Dedifferentiated amniotic fluid mesenchymal stem cell (primary cell): ENCODE measurements at regions not wholly inside any gene's neighbourhood (a gene's known extent, or its start where the extent isn't known, plus 50 kb on each side); places are given as distances from the start of the nearest gene placed in this dataset.
"Not testable (repeated sequence)": the region's sequence is repeated elsewhere in the genome, so short reads cannot be mapped to it uniquely, and the experiment has no call there.

ENCODE experiments used
- DNase-seq: peaks from one replicate; pipeline ENCODE4 v3.0.0-alpha.2; 2016; ENCODE audit errors: extremely low spot score

GRCh38 chr14:71430678-71431376 is 501.4 kb upstream of the RGS6 start:
- no peak for DNase-seq

DNA sequence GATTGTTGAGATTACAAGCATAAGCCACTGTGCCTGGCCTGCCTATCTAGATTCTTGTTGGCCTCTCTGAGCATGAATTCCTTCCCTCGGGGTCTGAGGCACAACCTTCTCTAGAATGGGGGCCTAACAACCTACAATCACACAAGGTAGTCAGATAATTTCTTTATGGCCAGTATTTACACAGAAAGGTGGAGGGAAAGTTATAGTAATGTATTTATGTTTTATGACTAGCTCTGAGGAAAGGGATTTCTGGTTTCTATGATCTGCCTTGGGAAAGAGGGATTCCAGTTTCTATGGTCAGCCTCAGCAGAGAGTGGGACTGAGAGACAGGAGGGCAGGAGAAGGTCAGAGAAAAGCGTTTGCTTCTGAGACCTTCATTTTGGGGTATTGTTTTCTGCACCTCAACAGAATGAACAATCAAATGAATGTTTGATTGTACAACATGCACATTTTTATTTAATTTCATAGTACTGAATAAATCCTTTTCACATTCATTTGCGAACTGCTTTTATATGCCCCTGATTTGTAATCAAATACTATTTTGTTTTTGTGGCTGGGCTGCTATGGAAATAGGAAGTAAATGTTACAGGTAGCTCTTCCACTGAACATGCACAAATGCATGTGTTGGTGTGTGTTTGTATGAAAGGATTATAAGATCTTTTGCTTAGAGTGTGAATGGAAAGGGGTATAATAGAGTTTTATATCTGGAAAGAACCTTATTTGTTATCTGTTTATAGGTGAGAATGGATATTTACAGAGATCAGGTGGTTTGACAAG is 499.7 kb upstream of the RGS6 start:
- no peak for DNase-seq

DNA sequence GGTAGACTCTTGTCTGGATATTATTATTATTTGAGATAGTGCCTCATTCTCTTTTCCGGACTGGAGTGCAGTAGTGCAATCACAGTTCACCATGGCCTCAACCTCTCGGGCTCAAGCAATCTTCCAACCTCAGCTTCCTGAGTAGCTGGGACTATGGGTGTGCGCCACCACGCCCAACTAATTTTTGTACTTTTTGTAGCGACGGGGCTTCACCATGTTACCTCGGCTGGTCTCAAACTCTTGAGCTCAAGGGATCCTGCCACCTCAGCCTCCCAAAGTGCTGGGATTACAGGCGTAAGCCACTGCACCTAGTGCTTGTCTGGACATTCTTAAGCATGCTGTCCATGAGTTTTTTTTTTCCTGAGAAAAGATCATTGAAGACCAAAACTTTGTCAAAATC is 498.9 kb upstream of the RGS6 start:
- no peak for DNase-seq

DNA sequence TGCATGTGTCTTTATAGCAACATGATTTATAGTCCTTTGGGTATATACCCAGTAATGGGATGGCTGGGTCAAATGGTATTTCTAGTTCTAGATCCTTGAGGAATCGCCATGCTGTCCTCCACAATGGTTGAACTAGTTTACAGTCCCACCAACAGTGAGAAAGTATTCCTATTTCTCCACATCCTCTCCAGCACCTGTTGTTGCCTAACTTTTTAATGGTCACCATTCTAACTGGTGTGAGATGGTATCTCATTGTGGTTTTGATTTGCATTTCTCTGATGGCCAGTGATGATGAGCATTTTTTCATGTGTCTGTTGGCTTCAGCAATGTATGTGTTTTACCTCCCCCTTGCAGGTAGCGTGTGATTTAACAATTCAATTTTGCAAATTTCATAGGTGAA is 496.6 kb upstream of the RGS6 start:
- DNase-seq, result not testable (repeated sequence)

DNA sequence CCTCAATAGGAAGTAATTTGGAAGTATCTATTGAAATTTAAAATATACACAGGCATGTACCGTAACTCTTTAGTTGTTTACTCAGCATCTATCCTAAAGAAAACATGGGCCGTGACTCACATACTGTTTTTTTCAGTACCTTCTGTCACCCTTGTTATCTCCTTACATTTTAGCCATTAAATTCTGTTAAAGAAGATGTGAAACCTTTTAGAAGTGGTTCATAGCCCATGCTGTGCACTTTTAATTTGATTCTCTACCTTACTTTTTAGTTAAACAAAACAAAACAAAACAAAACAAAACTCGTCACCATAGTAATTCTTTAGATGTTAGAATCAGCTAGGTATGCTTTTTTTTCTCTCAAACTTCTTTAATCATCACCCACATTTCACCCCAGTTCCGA is 494.4 kb upstream of the RGS6 start:
- DNase-seq, result no peak

GRCh38 chr14:71438684-71439083 is 493.5 kb upstream of the RGS6 start:
- DNase-seq, result no peak

- DNase-seq, result no peak
These were observed 491.1 kb upstream of the RGS6 start for GRCh38 chr14:71441126-71441525.

- no peak for DNase-seq
These were observed 488.0 kb upstream of the RGS6 start for GRCh38 chr14:71444030-71444822.

GRCh38 chr14:71448431-71449315 is 483.6 kb upstream of the RGS6 start:
- DNase-seq, result no peak

DNA sequence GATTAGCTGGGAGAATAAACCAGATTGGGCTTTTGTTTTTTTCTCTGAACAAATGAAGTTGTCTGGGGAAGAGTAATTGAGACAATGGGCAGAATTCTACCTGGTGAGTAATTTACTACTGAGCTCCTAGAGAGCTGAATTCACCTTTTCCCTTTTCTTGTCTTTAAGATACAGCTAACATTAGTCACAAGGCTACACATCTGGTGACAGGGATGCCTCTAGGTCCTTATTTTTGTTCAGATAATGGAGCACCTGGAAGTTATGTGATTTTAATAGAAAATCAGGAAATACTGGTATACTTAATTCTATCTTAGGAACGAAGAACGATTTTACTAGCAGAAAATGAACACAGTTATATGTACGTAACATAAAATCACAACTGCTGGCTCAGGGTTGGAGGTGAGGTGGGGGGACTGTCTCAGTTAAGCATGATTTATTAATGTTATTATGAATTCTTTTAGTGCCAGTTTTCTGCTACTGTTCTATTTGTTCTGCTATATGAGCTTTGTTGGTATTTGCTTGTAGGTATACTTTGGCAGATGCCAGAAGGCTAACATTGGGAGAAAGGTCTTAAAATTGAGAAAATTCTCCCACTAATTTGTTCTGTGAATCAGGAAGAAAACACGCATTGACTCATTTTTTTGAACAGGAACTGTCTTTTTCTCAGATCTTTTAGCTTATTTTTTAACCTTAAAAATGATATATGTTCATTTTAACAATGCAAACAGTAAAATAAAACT is 482.7 kb upstream of the RGS6 start:
- DNase-seq, result no peak

- no peak for DNase-seq
These were observed 480.7 kb upstream of the RGS6 start for GRCh38 chr14:71451501-71451900.

DNA sequence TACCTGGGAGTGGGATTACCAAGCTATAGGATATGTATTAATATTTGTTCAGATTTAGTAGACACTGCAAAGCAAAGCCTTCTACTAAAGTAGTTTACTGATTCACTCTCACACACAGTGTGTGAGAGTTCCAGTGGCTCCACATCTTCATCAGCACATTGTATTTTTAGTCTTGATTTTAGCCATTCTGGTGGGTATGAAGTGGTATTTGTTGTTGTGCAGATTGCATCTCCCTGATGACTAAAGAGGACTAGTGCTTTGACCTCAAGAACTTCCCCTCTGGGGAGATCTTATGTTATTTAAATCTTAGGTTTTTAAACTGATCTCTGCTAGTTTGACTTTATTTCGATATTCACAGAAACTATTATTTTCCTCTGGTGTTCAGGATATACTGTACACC is 479.7 kb upstream of the RGS6 start:
- DNase-seq, result no peak

DNA sequence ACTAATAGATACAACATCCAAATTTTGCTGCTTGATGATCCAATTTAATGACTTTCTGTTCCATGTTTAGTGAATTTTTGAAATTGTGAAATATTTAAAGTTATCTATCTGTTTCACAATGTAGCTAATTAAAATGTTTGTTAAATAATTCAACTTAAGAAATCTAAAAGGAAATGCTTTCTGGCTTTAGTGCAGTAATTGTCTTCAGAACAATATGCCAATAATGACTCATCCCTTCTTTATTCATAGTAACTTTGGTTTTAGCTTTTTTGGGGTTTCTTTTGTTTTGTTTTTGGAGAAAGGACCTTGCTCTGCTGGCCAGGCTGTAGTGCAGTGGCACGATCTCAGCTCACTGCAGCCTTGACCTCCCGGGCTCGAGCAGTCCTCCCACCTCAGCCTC is 479.2 kb upstream of the RGS6 start:
- no peak for DNase-seq

DNA sequence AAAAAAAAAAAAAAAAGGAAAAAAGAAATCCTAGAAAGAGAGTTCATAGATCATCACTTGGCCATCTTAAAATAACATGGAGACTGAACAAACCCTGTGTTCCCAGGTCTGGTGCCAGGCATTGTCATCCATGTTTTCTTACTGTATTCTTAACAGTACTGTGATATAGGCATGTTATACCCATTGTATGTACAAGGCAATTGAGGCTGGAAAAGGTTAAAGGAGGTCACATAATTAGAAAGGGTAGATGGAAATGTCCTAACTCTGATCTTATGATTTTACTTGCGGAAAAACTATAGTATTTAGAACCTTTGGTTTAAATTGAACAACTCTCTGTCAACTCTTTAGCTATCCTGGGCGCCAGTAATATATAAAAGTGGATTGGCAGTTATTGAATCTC is 478.2 kb upstream of the RGS6 start:
- no peak for DNase-seq

DNA sequence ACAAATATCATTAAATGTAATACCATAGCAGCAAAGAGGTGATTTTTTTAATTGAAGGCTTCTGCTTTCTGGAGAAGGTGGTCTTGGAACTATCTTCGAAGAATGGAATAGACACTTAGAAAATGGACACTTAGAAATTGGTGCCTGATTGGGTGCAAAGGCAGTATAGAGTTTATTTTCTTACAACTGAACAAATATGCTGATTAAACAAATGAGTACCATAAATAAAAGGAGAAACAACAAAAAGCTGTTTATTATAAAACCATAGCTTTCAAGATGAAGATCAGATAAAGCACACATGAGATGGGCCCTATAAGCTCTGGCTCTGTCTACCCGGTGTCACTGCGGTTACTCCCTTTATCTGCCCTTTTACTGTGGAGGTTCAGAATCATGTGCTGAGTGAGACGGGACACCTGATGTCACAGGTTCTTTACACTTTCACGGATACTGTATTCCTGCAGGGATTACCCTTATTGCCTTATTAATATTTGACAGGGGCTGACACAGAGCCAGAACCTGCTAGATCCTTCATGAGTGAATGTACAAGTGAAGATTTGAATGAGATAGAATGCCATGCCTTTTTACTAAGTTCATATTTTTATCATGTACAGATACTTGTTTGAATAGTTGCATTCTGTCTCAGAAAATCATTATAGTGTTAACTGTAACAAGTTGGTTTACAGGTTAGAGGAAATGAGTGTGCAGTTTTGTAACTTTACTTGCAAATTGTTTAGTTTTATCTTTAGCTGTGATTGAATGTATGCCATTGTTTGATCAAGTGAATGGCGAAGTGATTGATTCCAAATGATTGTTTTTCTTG is 477.5 kb upstream of the RGS6 start:
- DNase-seq, result no peak

DNA sequence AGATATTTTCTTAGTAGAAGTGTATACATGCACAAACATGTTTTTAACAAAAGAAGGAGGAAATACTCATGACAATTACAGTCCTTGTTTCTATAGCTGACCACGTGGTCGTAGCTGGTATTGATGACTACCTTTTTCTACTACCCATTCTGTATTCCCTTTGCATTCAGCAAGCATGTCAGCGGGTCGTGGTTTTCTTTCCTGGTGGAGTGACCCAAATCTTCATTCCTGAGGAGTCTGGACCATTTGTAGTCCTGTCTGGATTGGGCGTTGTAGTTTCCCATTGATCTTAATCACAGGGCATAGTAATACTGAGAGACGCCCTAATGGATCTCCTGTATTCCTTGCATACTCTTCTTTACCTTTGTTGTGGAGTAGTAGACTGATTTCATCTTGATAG is 472.1 kb upstream of the RGS6 start:
- no peak for DNase-seq

DNA sequence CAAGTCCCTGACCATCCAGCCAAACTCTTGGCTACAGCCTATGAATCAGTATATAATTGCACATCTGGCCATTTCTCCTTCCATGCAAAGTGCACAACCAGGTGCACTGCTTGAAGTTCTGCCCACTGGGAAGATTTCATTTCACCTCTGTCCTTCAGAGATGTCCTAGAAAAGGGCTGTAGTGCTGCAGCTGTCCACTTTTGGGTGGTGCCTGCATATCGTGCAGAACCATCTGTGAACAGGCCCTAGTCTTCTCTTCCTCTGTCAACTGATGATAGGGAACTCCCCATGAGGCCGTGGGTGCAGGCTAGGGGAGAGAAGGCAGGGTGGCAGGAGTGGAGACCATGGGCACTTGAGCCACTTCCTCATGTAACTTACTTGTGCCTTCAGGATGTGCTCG is 470.6 kb upstream of the RGS6 start:
- DNase-seq, result not testable (repeated sequence)

GRCh38 chr14:71463807-71464206 is 468.4 kb upstream of the RGS6 start:
- DNase-seq, result no peak

GRCh38 chr14:71464840-71465239 is 467.4 kb upstream of the RGS6 start:
- no peak for DNase-seq

GRCh38 chr14:71465316-71465715 is 466.9 kb upstream of the RGS6 start:
- DNase-seq, result no peak
